Neural crest cell (in vitro differentiated cells): ENCODE measurements at regions not wholly inside any gene's neighbourhood (a gene's known extent, or its start where the extent isn't known, plus 50 kb on each side); places are given as distances from the start of the nearest gene placed in this dataset.

Experiments
- DNase-seq: peaks from one replicate; pipeline ENCODE4 v3.0.0; 2021; ENCODE audit warnings: low read depth, mixed read lengths, low spot score
- H3K27ac Mint-ChIP-seq: one replicate; pipeline ENCODE4 v1.8.0; 2021; ENCODE audit warnings: mild to moderate bottlenecking, mixed read lengths; ENCODE audit not compliant: unreplicated experiment
- H3K27me3 Mint-ChIP-seq: 2 replicates; pipeline ENCODE4 v1.8.0; 2021; ENCODE audit warnings: low read depth, mild to moderate bottlenecking, mixed read lengths
- H3K36me3 Mint-ChIP-seq: 2 replicates; pipeline ENCODE4 v1.8.0; 2021; ENCODE audit warnings: low read depth, mild to moderate bottlenecking, mixed read lengths
- H3K4me1 Mint-ChIP-seq: 2 replicates; pipeline ENCODE4 v1.8.0; 2021; ENCODE audit warnings: mixed read lengths
- H3K4me3 Mint-ChIP-seq: one replicate; pipeline ENCODE4 v1.8.0; 2021; ENCODE audit warnings: mild to moderate bottlenecking, mixed read lengths
- H3K9me3 Mint-ChIP-seq: 2 replicates; pipeline ENCODE4 v1.8.0; 2021; ENCODE audit warnings: mixed read lengths
- TF ChIP-seq, protein P1 (sequence below): fragments of 200-600 bp; sonication (generic); conservative IDR thresholded peaks from 2 replicates; pipeline ENCODE4 v1.5.0; 2021; ENCODE audit warnings: antibody characterized with exemption, mild to moderate bottlenecking

- no peak overlapping the region for H3K4me3 Mint-ChIP-seq
Measured at GRCh38 chr9:3074247-3074646, 230.4 kb upstream of the PUM3 start.

GRCh38 chr9:3066591-3066990 lies 222.7 kb upstream of the PUM3 start:
- DNase-seq: no peak
- TF ChIP-seq, protein P1, sequence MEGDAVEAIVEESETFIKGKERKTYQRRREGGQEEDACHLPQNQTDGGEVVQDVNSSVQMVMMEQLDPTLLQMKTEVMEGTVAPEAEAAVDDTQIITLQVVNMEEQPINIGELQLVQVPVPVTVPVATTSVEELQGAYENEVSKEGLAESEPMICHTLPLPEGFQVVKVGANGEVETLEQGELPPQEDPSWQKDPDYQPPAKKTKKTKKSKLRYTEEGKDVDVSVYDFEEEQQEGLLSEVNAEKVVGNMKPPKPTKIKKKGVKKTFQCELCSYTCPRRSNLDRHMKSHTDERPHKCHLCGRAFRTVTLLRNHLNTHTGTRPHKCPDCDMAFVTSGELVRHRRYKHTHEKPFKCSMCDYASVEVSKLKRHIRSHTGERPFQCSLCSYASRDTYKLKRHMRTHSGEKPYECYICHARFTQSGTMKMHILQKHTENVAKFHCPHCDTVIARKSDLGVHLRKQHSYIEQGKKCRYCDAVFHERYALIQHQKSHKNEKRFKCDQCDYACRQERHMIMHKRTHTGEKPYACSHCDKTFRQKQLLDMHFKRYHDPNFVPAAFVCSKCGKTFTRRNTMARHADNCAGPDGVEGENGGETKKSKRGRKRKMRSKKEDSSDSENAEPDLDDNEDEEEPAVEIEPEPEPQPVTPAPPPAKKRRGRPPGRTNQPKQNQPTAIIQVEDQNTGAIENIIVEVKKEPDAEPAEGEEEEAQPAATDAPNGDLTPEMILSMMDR: no peak
- Mint-ChIP-seq H3K4me1 (no peaks in the 10 kb centered on the region), H3K27ac (no peak overlapping the region), H3K36me3 (peaks cover 2% of the 10 kb centered on the region), H3K27me3 (peaks cover 4% of the 10 kb centered on the region), H3K9me3 (peaks cover 6% of the 10 kb centered on the region), H3K4me3 (no peak overlapping the region)

More at GRCh38 chr9:3074247-3074646, 230.4 kb upstream of the PUM3 start:
- Mint-ChIP-seq H3K4me1 (no peaks in the 10 kb centered on the region), H3K36me3 (peaks cover 2% of the 10 kb centered on the region), H3K9me3 (peaks cover 8% of the 10 kb centered on the region), H3K27me3 (peaks cover 4% of the 10 kb centered on the region), H3K27ac (no peak overlapping the region)
- DNase-seq: no peak
- TF ChIP-seq, protein P1: no peak

GRCh38 chr9:3059781-3060468 lies 216.0 kb upstream of the PUM3 start:
- TF ChIP-seq, protein P1: no peak
- no peaks in the 10 kb centered on the region for H3K36me3 Mint-ChIP-seq
- no peak for DNase-seq
- H3K27ac Mint-ChIP-seq: no peak overlapping the region
- H3K27me3 Mint-ChIP-seq: no peaks in the 10 kb centered on the region
- no peaks in the 10 kb centered on the region for H3K9me3 Mint-ChIP-seq
- no peak overlapping the region for H3K4me3 Mint-ChIP-seq
- no peaks in the 10 kb centered on the region for H3K4me1 Mint-ChIP-seq

DNA sequence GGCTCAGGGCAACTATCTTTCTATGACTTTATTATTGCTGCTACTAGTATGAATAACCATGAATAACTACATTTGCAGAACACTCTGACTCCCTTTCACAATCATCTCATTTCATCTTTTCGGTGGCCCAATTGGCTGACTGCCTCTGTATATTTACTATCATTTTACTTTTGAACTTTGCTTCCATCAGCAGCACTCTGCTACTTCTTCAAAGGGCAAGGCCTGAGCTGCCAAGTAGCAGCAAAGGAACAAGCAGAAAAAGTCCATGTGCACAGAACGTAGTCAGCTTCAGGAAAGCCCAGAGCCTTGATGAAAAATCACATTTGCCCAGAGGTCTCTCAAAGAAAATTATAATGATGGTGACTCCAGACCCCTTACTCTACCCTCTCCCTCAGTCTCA lies 214.5 kb upstream of the PUM3 start:
- Mint-ChIP-seq H3K9me3 (no peaks in the 10 kb centered on the region), H3K4me1 (no peaks in the 10 kb centered on the region), H3K4me3 (no peak overlapping the region), H3K27ac (no peak overlapping the region), H3K36me3 (no peaks in the 10 kb centered on the region), H3K27me3 (no peaks in the 10 kb centered on the region)
- TF ChIP-seq, protein P1: no peak
- no peak for DNase-seq

- no peaks in the 10 kb centered on the region for H3K9me3 Mint-ChIP-seq
- H3K27me3 Mint-ChIP-seq: no peaks in the 10 kb centered on the region
- TF ChIP-seq, protein P1: no peak
- no peaks in the 10 kb centered on the region for H3K4me1 Mint-ChIP-seq
- no peak overlapping the region for H3K27ac Mint-ChIP-seq
- H3K4me3 Mint-ChIP-seq: no peak overlapping the region
- no peak for DNase-seq
- no peaks in the 10 kb centered on the region for H3K36me3 Mint-ChIP-seq
Measured at GRCh38 chr9:3054017-3054586, 210.2 kb upstream of the PUM3 start.
